Endothelial cell (in vitro differentiated cells): ENCODE measurements at regions not wholly inside any gene's neighbourhood (a gene's known extent, or its start where the extent isn't known, plus 50 kb on each side); places are given as distances from the start of the nearest gene placed in this dataset.

Experiments
- DNase-seq: peaks from one replicate; pipeline ENCODE4 v3.0.0; 2021; ENCODE audit warnings: low spot score
- H3K27ac Mint-ChIP-seq: one replicate; pipeline ENCODE4 v1.8.0; 2021; ENCODE audit warnings: mixed read lengths, inconsistent platforms; ENCODE audit not compliant: unreplicated experiment
- H3K27me3 Mint-ChIP-seq: one replicate; pipeline ENCODE4 v1.8.0; 2021; ENCODE audit warnings: mild to moderate bottlenecking, moderate library complexity, mixed read lengths, inconsistent platforms; ENCODE audit not compliant: unreplicated experiment
- H3K36me3 Mint-ChIP-seq: one replicate; pipeline ENCODE4 v1.8.0; 2021; ENCODE audit warnings: mild to moderate bottlenecking, low read depth, mixed read lengths, inconsistent platforms; ENCODE audit not compliant: unreplicated experiment
- H3K4me1 Mint-ChIP-seq: one replicate; pipeline ENCODE4 v1.8.0; 2021; ENCODE audit warnings: mild to moderate bottlenecking, mixed read lengths, inconsistent platforms; ENCODE audit not compliant: unreplicated experiment
- H3K4me3 Mint-ChIP-seq: one replicate; pipeline ENCODE4 v1.8.0; 2021; ENCODE audit warnings: mild to moderate bottlenecking, mixed read lengths, inconsistent platforms; ENCODE audit not compliant: unreplicated experiment
- H3K9me3 Mint-ChIP-seq: one replicate; pipeline ENCODE4 v1.8.0; 2021; ENCODE audit warnings: mixed read lengths, inconsistent platforms; ENCODE audit not compliant: unreplicated experiment
- CTCF ChIP-seq: fragments of 200-600 bp; sonication (generic); IDR thresholded peaks from one replicate; pipeline ENCODE4 v1.5.0; 2021; ENCODE audit warnings: antibody characterized with exemption; ENCODE audit not compliant: unreplicated experiment

DNA sequence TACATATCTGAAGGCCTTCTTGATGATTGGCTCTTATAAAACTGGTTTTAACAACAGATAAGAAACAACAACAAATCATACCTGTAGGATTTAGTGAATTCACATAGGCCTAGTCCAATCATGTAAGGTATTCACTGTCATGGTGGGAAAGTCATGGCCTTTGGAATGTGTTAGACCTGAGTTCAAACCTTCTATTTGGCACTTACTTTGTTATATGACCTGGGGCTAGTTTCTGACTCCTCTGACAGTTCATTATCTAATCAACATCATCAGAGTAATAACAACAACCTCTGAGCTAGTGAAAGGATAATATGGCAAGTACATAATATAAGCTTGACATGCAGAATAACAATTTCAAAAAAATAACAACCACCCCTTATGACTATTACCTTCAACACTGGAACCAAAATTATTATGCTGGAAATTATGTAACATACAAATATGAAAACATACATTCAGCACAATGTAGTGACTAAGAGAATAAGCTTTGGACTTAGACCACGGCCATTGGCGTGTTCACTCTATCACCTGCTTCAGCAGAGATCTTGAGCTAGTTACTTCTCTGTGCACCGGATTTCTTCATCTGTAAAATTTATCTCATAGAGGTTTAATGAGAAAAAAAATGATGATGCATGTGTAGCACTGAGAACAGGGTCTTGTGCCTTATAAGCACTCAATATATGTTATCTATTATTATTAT is 597.6 kb downstream of the LMO4 start:
- no peak for TF ChIP-seq CTCF
- DNase-seq, result no peak
- Mint-ChIP-seq H3K4me3 (no peak overlapping the region), H3K27ac (no peak overlapping the region), H3K36me3 (no peaks in the 10 kb centered on the region), H3K27me3 (no peaks in the 10 kb centered on the region), H3K9me3 (no peaks in the 10 kb centered on the region), H3K4me1 (no peaks in the 10 kb centered on the region)

DNA sequence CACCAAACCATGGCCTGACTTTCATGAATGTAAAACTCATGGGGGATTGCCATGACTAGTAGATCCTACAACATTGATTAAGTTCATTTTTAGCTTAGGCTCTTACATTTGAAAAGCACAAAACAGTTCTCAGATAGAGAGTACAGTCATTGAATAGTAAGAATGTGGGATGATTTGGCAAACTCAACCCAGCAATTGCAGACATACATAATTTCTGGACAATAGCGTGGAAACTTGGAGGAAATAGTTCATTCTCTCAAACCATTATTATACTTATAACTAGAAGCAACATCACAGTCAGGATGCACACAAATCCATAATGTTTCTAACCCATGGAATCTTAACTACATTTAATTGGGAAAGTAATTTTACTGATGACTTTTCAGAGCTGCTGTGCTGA is 598.2 kb downstream of the LMO4 start:
- Mint-ChIP-seq H3K27me3 (no peaks in the 10 kb centered on the region), H3K27ac (no peak overlapping the region), H3K36me3 (no peaks in the 10 kb centered on the region), H3K9me3 (no peaks in the 10 kb centered on the region), H3K4me3 (no peak overlapping the region), H3K4me1 (no peaks in the 10 kb centered on the region)
- no peak for DNase-seq
- TF ChIP-seq CTCF, result no peak

GRCh38 chr1:87927391-87928280 is 599.0 kb downstream of the LMO4 start:
- no peaks in the 10 kb centered on the region for H3K27me3 Mint-ChIP-seq
- no peaks in the 10 kb centered on the region for H3K4me1 Mint-ChIP-seq
- no peak overlapping the region for H3K4me3 Mint-ChIP-seq
- TF ChIP-seq CTCF, result no peak
- DNase-seq, result no peak
- H3K9me3 Mint-ChIP-seq, result no peaks in the 10 kb centered on the region
- H3K36me3 Mint-ChIP-seq, result no peaks in the 10 kb centered on the region
- no peak overlapping the region for H3K27ac Mint-ChIP-seq

GRCh38 chr1:87928623-87929022 is 599.9 kb downstream of the LMO4 start:
- Mint-ChIP-seq H3K27me3 (no peaks in the 10 kb centered on the region), H3K36me3 (no peaks in the 10 kb centered on the region), H3K4me1 (no peaks in the 10 kb centered on the region), H3K9me3 (no peaks in the 10 kb centered on the region), H3K27ac (no peak overlapping the region), H3K4me3 (no peak overlapping the region)
- no peak for TF ChIP-seq CTCF
- DNase-seq, result no peak

DNA sequence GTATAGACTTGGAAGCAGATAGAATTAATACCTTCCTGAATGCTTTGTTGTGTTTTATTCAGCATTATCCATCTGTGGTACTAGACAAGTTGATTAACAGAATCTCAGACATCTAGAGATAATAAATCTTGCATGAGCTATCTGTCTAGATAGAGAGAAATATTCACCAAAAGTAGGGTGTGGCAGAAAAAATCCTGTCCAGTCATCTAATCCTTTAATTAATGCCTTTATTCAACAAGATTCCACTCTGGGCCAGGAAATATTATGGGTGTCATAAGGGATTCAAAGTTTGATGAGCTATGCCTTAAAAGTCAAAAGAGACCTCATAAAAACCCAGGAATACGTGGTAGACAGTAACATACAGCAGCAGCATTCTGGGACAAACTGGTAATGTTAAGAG is 601.2 kb downstream of the LMO4 start:
- H3K4me1 Mint-ChIP-seq, result no peaks in the 10 kb centered on the region
- no peak for TF ChIP-seq CTCF
- H3K4me3 Mint-ChIP-seq, result no peak overlapping the region
- no peaks in the 10 kb centered on the region for H3K9me3 Mint-ChIP-seq
- H3K27me3 Mint-ChIP-seq, result no peaks in the 10 kb centered on the region
- H3K27ac Mint-ChIP-seq, result no peak overlapping the region
- no peak for DNase-seq
- H3K36me3 Mint-ChIP-seq, result no peaks in the 10 kb centered on the region
